ENCODE measurements at regions not wholly inside any gene's neighbourhood (a gene's known extent, or its start where the extent isn't known, plus 50 kb on each side); places are given as distances from the start of the nearest gene placed in this dataset.

GRCh38 chr13:72129117-72129516 lies 262.1 kb upstream of the DACH1 start:
- no peak for DNase-seq (ENCODE audit: low spot score in 2 of 2)
- no peaks in the 10 kb centered on the region for H3K27me3 ChIP-seq
- no peaks in the 10 kb centered on the region for H3K9me3 ChIP-seq
- no peaks in the 10 kb centered on the region for H3K36me3 ChIP-seq
- TF ChIP-seq CTCF (IDR thresholded peaks at IDR 0.05): no peak
- H3K27ac ChIP-seq: no peak overlapping the region
- intact Hi-C loops (cut with DNase I): no loop called here
- H3K4me3 ChIP-seq: no peak overlapping the region
- H3K4me1 ChIP-seq: no peaks in the 10 kb centered on the region

GRCh38 chr13:72127031-72127430 lies 260.0 kb upstream of the DACH1 start:
- Histone ChIP-seq H3K4me3 (no peak overlapping the region), H3K27me3 (no peaks in the 10 kb centered on the region), H3K27ac (no peak overlapping the region), H3K4me1 (no peaks in the 10 kb centered on the region), H3K9me3 (no peaks in the 10 kb centered on the region), H3K36me3 (no peaks in the 10 kb centered on the region)
- no peak for DNase-seq (ENCODE audit: low spot score in 2 of 2)
- TF ChIP-seq CTCF (IDR thresholded peaks at IDR 0.05): no peak
- intact Hi-C loops (cut with DNase I): no loop called here

GRCh38 chr13:72126424-72126823 lies 259.4 kb upstream of the DACH1 start:
- Histone ChIP-seq H3K27me3 (no peaks in the 10 kb centered on the region), H3K36me3 (no peaks in the 10 kb centered on the region), H3K9me3 (no peaks in the 10 kb centered on the region), H3K4me3 (no peak overlapping the region), H3K27ac (no peak overlapping the region), H3K4me1 (no peaks in the 10 kb centered on the region)
- DNase-seq (ENCODE audit: low spot score in 2 of 2): no peak
- TF ChIP-seq CTCF (IDR thresholded peaks at IDR 0.05): no peak
- intact Hi-C loops (cut with DNase I): no loop called here

- TF ChIP-seq CTCF (IDR thresholded peaks at IDR 0.05): no peak
- Histone ChIP-seq H3K4me3 (no peak overlapping the region), H3K36me3 (no peaks in the 10 kb centered on the region), H3K4me1 (no peaks in the 10 kb centered on the region), H3K27me3 (no peaks in the 10 kb centered on the region), H3K27ac (no peak overlapping the region), H3K9me3 (no peaks in the 10 kb centered on the region)
- intact Hi-C loops (cut with DNase I): no loop called here
- DNase-seq (ENCODE audit: low spot score in 2 of 2): no peak
Measured at GRCh38 chr13:72125561-72125960, 258.6 kb upstream of the DACH1 start.

GRCh38 chr13:72122661-72123255 lies 255.8 kb upstream of the DACH1 start:
- no peaks in the 10 kb centered on the region for H3K9me3 ChIP-seq
- no peaks in the 10 kb centered on the region for H3K27me3 ChIP-seq
- no peak overlapping the region for H3K4me3 ChIP-seq
- no peak for TF ChIP-seq CTCF (IDR thresholded peaks at IDR 0.05)
- no peaks in the 10 kb centered on the region for H3K4me1 ChIP-seq
- intact Hi-C loops (cut with DNase I): no loop called here
- no peak overlapping the region for H3K27ac ChIP-seq
- no peak for DNase-seq (ENCODE audit: low spot score in 2 of 2)
- no peaks in the 10 kb centered on the region for H3K36me3 ChIP-seq

GRCh38 chr13:72121466-72121865 lies 254.5 kb upstream of the DACH1 start:
- no peak overlapping the region for H3K4me3 ChIP-seq
- TF ChIP-seq CTCF (IDR thresholded peaks at IDR 0.05): no peak
- H3K9me3 ChIP-seq: no peaks in the 10 kb centered on the region
- H3K4me1 ChIP-seq: no peaks in the 10 kb centered on the region
- intact Hi-C loops (cut with DNase I): no loop called here
- DNase-seq (ENCODE audit: low spot score in 2 of 2): no peak
- no peaks in the 10 kb centered on the region for H3K27me3 ChIP-seq
- no peak overlapping the region for H3K27ac ChIP-seq
- no peaks in the 10 kb centered on the region for H3K36me3 ChIP-seq
